Tibial nerve (tissue), 3 donors: ENCODE measurements at regions not wholly inside any gene's neighbourhood (a gene's known extent, or its start where the extent isn't known, plus 50 kb on each side); places are given as distances from the start of the nearest gene placed in this dataset.

Source experiments
- POLR2A ChIP-seq, 2 donors: fragments of 450-650 bp; IDR thresholded peaks; one replicate each; pipeline ENCODE4 v1.6.1; 2017; ENCODE audit warnings: antibody characterized with exemption in 2 of 2, mild to moderate bottlenecking in 2 of 2, moderate library complexity in 2 of 2
- TF ChIP-seq, protein P1 (sequence below), 5 experiments: fragments of 200-600 bp in 3 of 5; fragments of 450-650 bp in 2 of 5; sonication (generic) in 3 of 5; IDR thresholded peaks; one replicate each; pipeline ENCODE4 v1.5.1; 2016 to 2019; ENCODE audit warnings: antibody characterized with exemption in 5 of 5, mild to moderate bottlenecking in 3 of 5, moderate library complexity in 2 of 5

DNA sequence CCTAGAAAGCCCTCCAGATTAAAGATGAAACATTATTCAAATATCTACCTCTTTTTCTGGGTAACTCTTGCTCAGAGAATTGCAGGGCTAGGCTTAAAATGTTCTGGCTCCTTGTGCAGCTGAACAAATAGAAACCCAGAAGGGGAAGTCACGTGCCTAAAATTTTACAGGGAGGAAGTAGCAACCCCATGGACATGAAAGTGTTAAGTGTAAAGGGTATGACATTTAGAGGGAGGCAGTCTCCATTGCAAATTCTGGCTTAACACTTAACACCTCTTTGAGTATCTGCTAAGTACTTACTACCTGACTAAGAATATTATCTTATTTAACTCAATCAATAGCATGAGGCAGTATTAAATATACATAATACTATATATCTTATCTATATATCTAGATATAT lies 376.1 kb upstream of the ERCC4 start:
- TF ChIP-seq, protein P1, sequence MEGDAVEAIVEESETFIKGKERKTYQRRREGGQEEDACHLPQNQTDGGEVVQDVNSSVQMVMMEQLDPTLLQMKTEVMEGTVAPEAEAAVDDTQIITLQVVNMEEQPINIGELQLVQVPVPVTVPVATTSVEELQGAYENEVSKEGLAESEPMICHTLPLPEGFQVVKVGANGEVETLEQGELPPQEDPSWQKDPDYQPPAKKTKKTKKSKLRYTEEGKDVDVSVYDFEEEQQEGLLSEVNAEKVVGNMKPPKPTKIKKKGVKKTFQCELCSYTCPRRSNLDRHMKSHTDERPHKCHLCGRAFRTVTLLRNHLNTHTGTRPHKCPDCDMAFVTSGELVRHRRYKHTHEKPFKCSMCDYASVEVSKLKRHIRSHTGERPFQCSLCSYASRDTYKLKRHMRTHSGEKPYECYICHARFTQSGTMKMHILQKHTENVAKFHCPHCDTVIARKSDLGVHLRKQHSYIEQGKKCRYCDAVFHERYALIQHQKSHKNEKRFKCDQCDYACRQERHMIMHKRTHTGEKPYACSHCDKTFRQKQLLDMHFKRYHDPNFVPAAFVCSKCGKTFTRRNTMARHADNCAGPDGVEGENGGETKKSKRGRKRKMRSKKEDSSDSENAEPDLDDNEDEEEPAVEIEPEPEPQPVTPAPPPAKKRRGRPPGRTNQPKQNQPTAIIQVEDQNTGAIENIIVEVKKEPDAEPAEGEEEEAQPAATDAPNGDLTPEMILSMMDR (IDR thresholded peaks at IDR 0.05) = no peak
- TF ChIP-seq POLR2A (IDR thresholded peaks at IDR 0.05) = no peak
